ENCODE measurements at regions not wholly inside any gene's neighbourhood (a gene's known extent, or its start where the extent isn't known, plus 50 kb on each side); places are given as distances from the start of the nearest gene placed in this dataset.

GRCh38 chr11:26011474-26011873, 320.5 kb upstream of the ANO3 start:
- TF ChIP-seq EZH2 (IDR thresholded peaks at IDR 0.05; ENCODE audit: insufficient read depth, poor library complexity, severe bottlenecking) = no peak
- TF ChIP-seq EZH2phosphoT487 (IDR thresholded peaks at IDR 0.05; ENCODE audit: insufficient read depth, low read depth) = no peak

All from GM23248 (cell line).